GM13976 (cell line): ENCODE measurements at regions not wholly inside any gene's neighbourhood (a gene's known extent, or its start where the extent isn't known, plus 50 kb on each side); places are given as distances from the start of the nearest gene placed in this dataset.

Source experiments
- DNase-seq: peaks from one replicate; pipeline ENCODE4 v3.0.0; 2012; ENCODE audit warnings: low spot score
- in situ Hi-C: fragments of 300-500 bp; cut with MboI; formaldehyde crosslinking; loops from one replicate; pipeline ENCODE4 v1.12.0; 2022; ENCODE audit warnings: low sequenced_read_pairs, mixed read lengths, inconsistent platforms; ENCODE audit not compliant: unreplicated experiment
- TF ChIP-seq, protein P1 (sequence below): IDR thresholded peaks from 2 replicates; pipeline ENCODE4 v1.5.1; 2012; ENCODE audit warnings: borderline replicate concordance, mild to moderate bottlenecking; ENCODE audit not compliant: insufficient read depth; ENCODE audit errors: extremely low read depth, missing control alignments, control extremely low read depth

GRCh38 chr11:123286255-123286654, 91.2 kb upstream of the CLMP start:
- no peak for DNase-seq
- TF ChIP-seq, protein P1, sequence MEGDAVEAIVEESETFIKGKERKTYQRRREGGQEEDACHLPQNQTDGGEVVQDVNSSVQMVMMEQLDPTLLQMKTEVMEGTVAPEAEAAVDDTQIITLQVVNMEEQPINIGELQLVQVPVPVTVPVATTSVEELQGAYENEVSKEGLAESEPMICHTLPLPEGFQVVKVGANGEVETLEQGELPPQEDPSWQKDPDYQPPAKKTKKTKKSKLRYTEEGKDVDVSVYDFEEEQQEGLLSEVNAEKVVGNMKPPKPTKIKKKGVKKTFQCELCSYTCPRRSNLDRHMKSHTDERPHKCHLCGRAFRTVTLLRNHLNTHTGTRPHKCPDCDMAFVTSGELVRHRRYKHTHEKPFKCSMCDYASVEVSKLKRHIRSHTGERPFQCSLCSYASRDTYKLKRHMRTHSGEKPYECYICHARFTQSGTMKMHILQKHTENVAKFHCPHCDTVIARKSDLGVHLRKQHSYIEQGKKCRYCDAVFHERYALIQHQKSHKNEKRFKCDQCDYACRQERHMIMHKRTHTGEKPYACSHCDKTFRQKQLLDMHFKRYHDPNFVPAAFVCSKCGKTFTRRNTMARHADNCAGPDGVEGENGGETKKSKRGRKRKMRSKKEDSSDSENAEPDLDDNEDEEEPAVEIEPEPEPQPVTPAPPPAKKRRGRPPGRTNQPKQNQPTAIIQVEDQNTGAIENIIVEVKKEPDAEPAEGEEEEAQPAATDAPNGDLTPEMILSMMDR, result no peak
- in situ Hi-C loops, result no loop called here

- no peak for DNase-seq
- in situ Hi-C loops, result no loop called here
- TF ChIP-seq, protein P1, result no peak
These were observed 89.4 kb upstream of the CLMP start for GRCh38 chr11:123284454-123284853.

GRCh38 chr11:123282597-123282996, 87.5 kb upstream of the CLMP start:
- TF ChIP-seq, protein P1, result no peak
- in situ Hi-C loops, result no loop called here
- no peak for DNase-seq

- TF ChIP-seq, protein P1, result no peak
- in situ Hi-C loops, result no loop called here
- no peak for DNase-seq
These were observed 78.6 kb upstream of the CLMP start for GRCh38 chr11:123273616-123274015.

GRCh38 chr11:123272565-123272964, 77.5 kb upstream of the CLMP start:
- TF ChIP-seq, protein P1, result no peak
- in situ Hi-C loops, result no loop called here
- no peak for DNase-seq

DNA sequence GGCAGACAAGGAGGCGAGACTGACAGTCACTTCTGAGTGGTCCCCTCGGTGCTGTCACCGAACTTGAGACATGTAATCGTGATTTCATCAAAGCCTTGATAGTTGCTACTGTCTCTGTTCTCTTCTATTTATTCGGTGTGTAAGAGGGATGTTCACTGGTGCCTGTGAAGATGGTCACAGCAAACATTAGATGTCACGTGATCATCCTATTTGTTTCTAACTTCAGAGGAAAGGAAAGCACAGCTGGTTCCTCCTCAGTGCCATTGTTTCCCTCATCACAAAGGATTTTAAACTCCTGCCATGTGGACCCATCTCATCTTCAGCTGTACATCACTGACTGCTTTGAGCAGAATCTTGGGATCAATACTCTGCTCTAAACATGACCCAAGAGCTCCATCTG, 73.1 kb upstream of the CLMP start:
- DNase-seq, result no peak
- TF ChIP-seq, protein P1, result no peak
- in situ Hi-C loops, result no loop called here

DNA sequence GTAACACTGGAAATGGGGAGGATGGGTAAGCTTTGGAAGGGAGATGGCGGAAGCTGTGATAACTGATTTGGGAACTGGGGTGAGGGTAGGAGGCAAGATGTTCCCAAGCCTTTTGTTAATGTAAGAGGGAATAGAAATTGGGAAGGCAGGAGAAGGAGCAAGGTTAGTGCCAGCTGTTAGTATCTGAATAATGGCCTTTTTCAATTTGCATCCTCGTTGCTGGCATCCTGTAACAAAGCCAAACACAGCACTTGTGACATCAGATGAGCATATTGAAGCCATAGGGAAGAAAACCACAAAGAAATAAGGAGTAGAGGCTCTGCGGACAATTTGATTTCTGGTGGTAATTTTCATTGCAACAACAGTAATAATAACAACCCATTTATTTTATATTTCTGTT, 70.9 kb upstream of the CLMP start:
- DNase-seq, result no peak
- in situ Hi-C loops, result no loop called here
- TF ChIP-seq, protein P1, result no peak
